Astrocyte (in vitro differentiated cells and primary cell): ENCODE measurements at regions not wholly inside any gene's neighbourhood (a gene's known extent, or its start where the extent isn't known, plus 50 kb on each side); places are given as distances from the start of the nearest gene placed in this dataset.

Experiments used
- DNase-seq: peaks from one replicate; pipeline ENCODE4 v3.0.0-alpha.2; 2010; ENCODE audit warnings: low read depth
- FAIRE-seq: peaks from 2 replicates; lab custom pipeline; 2011; peaks lifted over from hg19 to GRCh38; lab: Jason Lieb, UNC
- H2AFZ ChIP-seq: 2 replicates; pipeline ENCODE4 v1.6.0; 2012; ENCODE audit warnings: low read depth, low read length, inconsistent platforms
- H3K27ac ChIP-seq: 2 replicates; pipeline ENCODE4 v1.5.1; 2011; ENCODE audit warnings: low read depth, low read length, inconsistent platforms
- H3K27me3 ChIP-seq: 2 replicates; pipeline ENCODE4 v1.6.0; 2011; ENCODE audit warnings: low read length, inconsistent platforms; ENCODE audit not compliant: insufficient read depth
- H3K36me3 ChIP-seq: 2 replicates; pipeline ENCODE4 v1.5.1; 2011; ENCODE audit warnings: low read length, inconsistent platforms; ENCODE audit not compliant: insufficient read depth
- H3K4me1 ChIP-seq: 2 replicates; pipeline ENCODE4 v1.5.1; 2011; ENCODE audit warnings: low read length, inconsistent platforms; ENCODE audit not compliant: insufficient read depth
- H3K4me2 ChIP-seq: 2 replicates; pipeline ENCODE4 v1.6.0; 2012; ENCODE audit warnings: low read length, inconsistent platforms
- H3K4me3 ChIP-seq: 2 replicates; pipeline ENCODE4 v1.5.1; 2011; ENCODE audit warnings: low read depth, mild to moderate bottlenecking, low read length, inconsistent platforms; ENCODE audit not compliant: insufficient read depth
- H3K79me2 ChIP-seq: 2 replicates; pipeline ENCODE4 v1.6.0; 2012; ENCODE audit warnings: mild to moderate bottlenecking, low read length, inconsistent platforms; ENCODE audit not compliant: insufficient read depth
- H3K9ac ChIP-seq: 2 replicates; pipeline ENCODE4 v1.6.0; 2012; ENCODE audit warnings: mild to moderate bottlenecking, low read length, inconsistent platforms
- H3K9me3 ChIP-seq: 2 replicates; pipeline ENCODE4 v1.5.1; 2012; ENCODE audit warnings: low read depth, mild to moderate bottlenecking, low read length, inconsistent platforms; ENCODE audit not compliant: insufficient read depth
- H4K20me1 ChIP-seq: 2 replicates; pipeline ENCODE4 v1.6.0; 2012; ENCODE audit warnings: low read length, inconsistent platforms; ENCODE audit not compliant: insufficient read depth
- H3K27ac Mint-ChIP-seq: one replicate; pipeline ENCODE4 v1.8.0; 2021; ENCODE audit warnings: mild to moderate bottlenecking, mixed read lengths; ENCODE audit not compliant: unreplicated experiment
- H3K27me3 Mint-ChIP-seq: one replicate; pipeline ENCODE4 v1.8.0; 2021; ENCODE audit warnings: low read depth, mixed read lengths; ENCODE audit not compliant: unreplicated experiment
- H3K36me3 Mint-ChIP-seq: one replicate; pipeline ENCODE4 v1.8.0; 2021; ENCODE audit warnings: low read depth, mixed read lengths; ENCODE audit not compliant: unreplicated experiment
- H3K4me1 Mint-ChIP-seq: one replicate; pipeline ENCODE4 v1.8.0; 2021; ENCODE audit warnings: low read depth, mixed read lengths; ENCODE audit not compliant: unreplicated experiment
- H3K4me3 Mint-ChIP-seq: one replicate; pipeline ENCODE4 v1.8.0; 2021; ENCODE audit warnings: mild to moderate bottlenecking, moderate library complexity, mixed read lengths; ENCODE audit not compliant: unreplicated experiment
- H3K9me3 Mint-ChIP-seq: one replicate; pipeline ENCODE4 v1.8.0; 2021; ENCODE audit warnings: mild to moderate bottlenecking, mixed read lengths; ENCODE audit not compliant: unreplicated experiment
- EZH2 ChIP-seq: IDR thresholded peaks from 2 replicates; pipeline ENCODE4 v1.6.1; 2012; ENCODE audit warnings: mild to moderate bottlenecking, low read length, inconsistent platforms; ENCODE audit not compliant: insufficient read depth
- TF ChIP-seq, protein P1 (sequence below): IDR thresholded peaks from 2 replicates; pipeline ENCODE4 v1.5.1; 2011; ENCODE audit warnings: low read depth, mild to moderate bottlenecking, inconsistent platforms, low read length, moderate library complexity; ENCODE audit not compliant: insufficient read depth

DNA sequence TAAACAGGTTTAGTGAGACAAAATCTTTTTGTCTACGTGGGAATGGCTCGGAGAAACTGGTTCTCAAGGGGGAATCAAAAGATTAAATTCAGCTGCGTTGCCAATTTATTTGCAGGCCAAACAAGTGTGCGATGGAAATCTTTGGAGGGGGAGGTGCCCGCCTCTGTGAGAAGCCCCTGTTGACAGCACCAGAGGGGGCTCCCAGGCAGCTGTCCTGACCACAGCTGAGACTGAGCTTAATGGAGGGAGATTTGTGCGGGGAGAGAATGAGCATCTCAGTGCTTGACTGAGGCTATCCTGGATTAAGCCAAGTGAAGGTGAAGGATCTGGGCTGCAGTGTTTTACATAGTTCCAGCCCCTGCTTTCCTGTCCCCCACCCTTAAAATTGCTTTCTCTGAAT is 169.7 kb downstream of the ATG4C start:
- Mint-ChIP-seq H3K36me3 (no peaks in the 10 kb centered on the region), H3K9me3 (no peaks in the 10 kb centered on the region), H3K4me1 (no peaks in the 10 kb centered on the region), H3K27ac (no peak overlapping the region), H3K4me3 (no peak overlapping the region), H3K27me3 (peaks cover 11% of the 10 kb centered on the region)
- H3K4me2 ChIP-seq: no peak overlapping the region
- no peaks in the 10 kb centered on the region for H3K79me2 ChIP-seq
- H3K4me3 ChIP-seq: no peak overlapping the region
- H3K9me3 ChIP-seq: no peaks in the 10 kb centered on the region
- no peak overlapping the region for H2AFZ ChIP-seq
- FAIRE-seq (no peak), DNase-seq (no peak)
- H4K20me1 ChIP-seq: no peaks in the 10 kb centered on the region
- TF ChIP-seq EZH2: no peak
- TF ChIP-seq, protein P1, sequence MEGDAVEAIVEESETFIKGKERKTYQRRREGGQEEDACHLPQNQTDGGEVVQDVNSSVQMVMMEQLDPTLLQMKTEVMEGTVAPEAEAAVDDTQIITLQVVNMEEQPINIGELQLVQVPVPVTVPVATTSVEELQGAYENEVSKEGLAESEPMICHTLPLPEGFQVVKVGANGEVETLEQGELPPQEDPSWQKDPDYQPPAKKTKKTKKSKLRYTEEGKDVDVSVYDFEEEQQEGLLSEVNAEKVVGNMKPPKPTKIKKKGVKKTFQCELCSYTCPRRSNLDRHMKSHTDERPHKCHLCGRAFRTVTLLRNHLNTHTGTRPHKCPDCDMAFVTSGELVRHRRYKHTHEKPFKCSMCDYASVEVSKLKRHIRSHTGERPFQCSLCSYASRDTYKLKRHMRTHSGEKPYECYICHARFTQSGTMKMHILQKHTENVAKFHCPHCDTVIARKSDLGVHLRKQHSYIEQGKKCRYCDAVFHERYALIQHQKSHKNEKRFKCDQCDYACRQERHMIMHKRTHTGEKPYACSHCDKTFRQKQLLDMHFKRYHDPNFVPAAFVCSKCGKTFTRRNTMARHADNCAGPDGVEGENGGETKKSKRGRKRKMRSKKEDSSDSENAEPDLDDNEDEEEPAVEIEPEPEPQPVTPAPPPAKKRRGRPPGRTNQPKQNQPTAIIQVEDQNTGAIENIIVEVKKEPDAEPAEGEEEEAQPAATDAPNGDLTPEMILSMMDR: no peak
- H3K9ac ChIP-seq: no peak overlapping the region
- no peaks in the 10 kb centered on the region for H3K36me3 ChIP-seq
- no peak overlapping the region for H3K27ac ChIP-seq
- no peaks in the 10 kb centered on the region for H3K4me1 ChIP-seq
- peaks cover 12% of the 10 kb centered on the region for H3K27me3 ChIP-seq

DNA sequence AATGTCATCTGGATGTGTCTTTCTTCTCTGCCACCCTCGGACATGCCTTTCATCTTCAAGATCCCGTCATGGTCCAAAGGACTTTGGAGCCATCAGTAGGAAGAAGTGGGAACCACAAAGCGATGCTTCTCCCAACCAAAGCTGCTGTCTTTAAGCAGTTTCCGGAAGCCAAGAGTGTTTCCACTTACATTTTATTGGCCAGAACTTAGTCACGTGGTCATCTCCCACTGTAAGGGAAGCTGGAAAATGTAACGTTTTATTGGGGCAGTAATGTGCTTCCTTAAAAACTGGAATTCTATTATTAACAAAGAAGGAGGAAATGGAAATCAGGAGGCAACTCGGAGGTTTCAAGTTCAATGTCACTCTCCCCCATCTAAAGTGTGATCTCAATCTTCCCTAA is 170.8 kb downstream of the ATG4C start:
- H3K9me3 ChIP-seq: no peaks in the 10 kb centered on the region
- no peaks in the 10 kb centered on the region for H3K4me1 Mint-ChIP-seq
- no peak overlapping the region for H2AFZ ChIP-seq

DNA sequence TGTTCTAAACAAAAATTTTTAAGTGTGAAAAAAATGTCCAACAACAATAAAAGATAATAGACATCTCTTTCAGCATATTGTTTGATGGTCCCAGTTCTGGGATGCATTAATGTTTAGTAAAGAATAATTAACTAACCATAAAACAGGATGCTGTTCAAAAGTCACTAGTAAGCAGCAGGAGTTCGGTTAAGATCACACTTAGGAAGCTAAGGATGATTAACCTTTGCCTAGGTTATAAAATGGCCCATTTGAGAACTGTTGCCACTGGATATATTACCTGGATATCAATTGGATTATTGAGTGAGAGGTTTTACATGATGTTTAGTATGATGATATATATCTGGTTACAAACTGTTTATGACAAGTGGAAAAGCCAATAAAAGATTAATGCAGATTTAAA is 171.7 kb downstream of the ATG4C start:
- peaks cover 12% of the 10 kb centered on the region for H3K27me3 ChIP-seq
- no peaks in the 10 kb centered on the region for H3K9me3 ChIP-seq
- no peak overlapping the region for H3K9ac ChIP-seq
- peaks cover 11% of the 10 kb centered on the region for H3K27me3 Mint-ChIP-seq
- no peak overlapping the region for H3K27ac Mint-ChIP-seq
- H3K4me3 ChIP-seq: no peak overlapping the region
- no peaks in the 10 kb centered on the region for H3K36me3 ChIP-seq
- no peak overlapping the region for H2AFZ ChIP-seq
- DNase-seq (no peak), FAIRE-seq (no peak)
- TF ChIP-seq, protein P1: no peak
- no peak for TF ChIP-seq EZH2
- no peaks in the 10 kb centered on the region for H4K20me1 ChIP-seq
- H3K27ac ChIP-seq: no peak overlapping the region
- no peaks in the 10 kb centered on the region for H3K4me1 ChIP-seq
- H3K4me3 Mint-ChIP-seq: no peak overlapping the region
- H3K4me2 ChIP-seq: no peak overlapping the region
- no peaks in the 10 kb centered on the region for H3K79me2 ChIP-seq
- H3K9me3 Mint-ChIP-seq: no peaks in the 10 kb centered on the region
- H3K36me3 Mint-ChIP-seq: no peaks in the 10 kb centered on the region
- H3K4me1 Mint-ChIP-seq: no peaks in the 10 kb centered on the region

More for the DNA sequence above, 170.8 kb downstream of the ATG4C start:
- Histone ChIP-seq H4K20me1 (no peaks in the 10 kb centered on the region), H3K4me3 (no peak overlapping the region), H3K9ac (no peak overlapping the region), H3K36me3 (no peaks in the 10 kb centered on the region), H3K27me3 (peaks cover 12% of the 10 kb centered on the region), H3K27ac (no peak overlapping the region), H3K4me2 (no peak overlapping the region), H3K79me2 (no peaks in the 10 kb centered on the region), H3K4me1 (no peaks in the 10 kb centered on the region)
- TF ChIP-seq, protein P1: no peak
- TF ChIP-seq EZH2: no peak
- no peak overlapping the region for H3K27ac Mint-ChIP-seq
- H3K36me3 Mint-ChIP-seq: no peaks in the 10 kb centered on the region
- H3K4me3 Mint-ChIP-seq: no peak overlapping the region
- H3K9me3 Mint-ChIP-seq: no peaks in the 10 kb centered on the region
- H3K27me3 Mint-ChIP-seq: peaks cover 11% of the 10 kb centered on the region
- no peak for FAIRE-seq
- no peak for DNase-seq
